ENCODE measurements at regions not wholly inside any gene's neighbourhood (a gene's known extent, or its start where the extent isn't known, plus 50 kb on each side); places are given as distances from the start of the nearest gene placed in this dataset.

- H3K4me2 ChIP-seq, result no peak overlapping the region
- Mint-ChIP-seq H3K4me3 (no peak overlapping the region), H3K36me3 (ENCODE audit: low read depth) (no peaks in the 10 kb centered on the region), H3K9me3 (no peaks in the 10 kb centered on the region), H3K27me3 (ENCODE audit: insufficient read depth, low read depth, poor library complexity) (no peaks in the 10 kb centered on the region), H3K27ac (no peak overlapping the region), H3K4me1 (no peaks in the 10 kb centered on the region; the same call in 1 of the 3 replicates)
- no peaks in the 10 kb centered on the region for H3K79me2 ChIP-seq (replicated peaks; ENCODE audit: insufficient read depth)
- TF ChIP-seq JUNB (IDR thresholded peaks at IDR 0.05; ENCODE audit: unreplicated experiment) (no peak), ETS1 (IDR thresholded peaks at IDR 0.05) (no peak), ZNF331 (CRISPR knock-in tag; IDR thresholded peaks at IDR 0.05; ENCODE audit: low read depth) (no peak), STAT1 (IDR thresholded peaks at IDR 0.05; ENCODE audit: unreplicated experiment) (no peak), NANOG (IDR thresholded peaks at IDR 0.05; ENCODE audit: borderline replicate concordance) (no peak), EZH2phosphoT487 (IDR thresholded peaks at IDR 0.05; ENCODE audit: unreplicated experiment) (no peak), CREB1 (CRISPR knock-in tag; IDR thresholded peaks at IDR 0.05; ENCODE audit: low read depth) (no peak)
- TF ChIP-seq, protein P1, sequence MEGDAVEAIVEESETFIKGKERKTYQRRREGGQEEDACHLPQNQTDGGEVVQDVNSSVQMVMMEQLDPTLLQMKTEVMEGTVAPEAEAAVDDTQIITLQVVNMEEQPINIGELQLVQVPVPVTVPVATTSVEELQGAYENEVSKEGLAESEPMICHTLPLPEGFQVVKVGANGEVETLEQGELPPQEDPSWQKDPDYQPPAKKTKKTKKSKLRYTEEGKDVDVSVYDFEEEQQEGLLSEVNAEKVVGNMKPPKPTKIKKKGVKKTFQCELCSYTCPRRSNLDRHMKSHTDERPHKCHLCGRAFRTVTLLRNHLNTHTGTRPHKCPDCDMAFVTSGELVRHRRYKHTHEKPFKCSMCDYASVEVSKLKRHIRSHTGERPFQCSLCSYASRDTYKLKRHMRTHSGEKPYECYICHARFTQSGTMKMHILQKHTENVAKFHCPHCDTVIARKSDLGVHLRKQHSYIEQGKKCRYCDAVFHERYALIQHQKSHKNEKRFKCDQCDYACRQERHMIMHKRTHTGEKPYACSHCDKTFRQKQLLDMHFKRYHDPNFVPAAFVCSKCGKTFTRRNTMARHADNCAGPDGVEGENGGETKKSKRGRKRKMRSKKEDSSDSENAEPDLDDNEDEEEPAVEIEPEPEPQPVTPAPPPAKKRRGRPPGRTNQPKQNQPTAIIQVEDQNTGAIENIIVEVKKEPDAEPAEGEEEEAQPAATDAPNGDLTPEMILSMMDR (conservative IDR thresholded peaks at IDR 0.05; ENCODE audit: low read depth in 2 of 2), result no peak
- TF ChIP-seq, protein P2, sequence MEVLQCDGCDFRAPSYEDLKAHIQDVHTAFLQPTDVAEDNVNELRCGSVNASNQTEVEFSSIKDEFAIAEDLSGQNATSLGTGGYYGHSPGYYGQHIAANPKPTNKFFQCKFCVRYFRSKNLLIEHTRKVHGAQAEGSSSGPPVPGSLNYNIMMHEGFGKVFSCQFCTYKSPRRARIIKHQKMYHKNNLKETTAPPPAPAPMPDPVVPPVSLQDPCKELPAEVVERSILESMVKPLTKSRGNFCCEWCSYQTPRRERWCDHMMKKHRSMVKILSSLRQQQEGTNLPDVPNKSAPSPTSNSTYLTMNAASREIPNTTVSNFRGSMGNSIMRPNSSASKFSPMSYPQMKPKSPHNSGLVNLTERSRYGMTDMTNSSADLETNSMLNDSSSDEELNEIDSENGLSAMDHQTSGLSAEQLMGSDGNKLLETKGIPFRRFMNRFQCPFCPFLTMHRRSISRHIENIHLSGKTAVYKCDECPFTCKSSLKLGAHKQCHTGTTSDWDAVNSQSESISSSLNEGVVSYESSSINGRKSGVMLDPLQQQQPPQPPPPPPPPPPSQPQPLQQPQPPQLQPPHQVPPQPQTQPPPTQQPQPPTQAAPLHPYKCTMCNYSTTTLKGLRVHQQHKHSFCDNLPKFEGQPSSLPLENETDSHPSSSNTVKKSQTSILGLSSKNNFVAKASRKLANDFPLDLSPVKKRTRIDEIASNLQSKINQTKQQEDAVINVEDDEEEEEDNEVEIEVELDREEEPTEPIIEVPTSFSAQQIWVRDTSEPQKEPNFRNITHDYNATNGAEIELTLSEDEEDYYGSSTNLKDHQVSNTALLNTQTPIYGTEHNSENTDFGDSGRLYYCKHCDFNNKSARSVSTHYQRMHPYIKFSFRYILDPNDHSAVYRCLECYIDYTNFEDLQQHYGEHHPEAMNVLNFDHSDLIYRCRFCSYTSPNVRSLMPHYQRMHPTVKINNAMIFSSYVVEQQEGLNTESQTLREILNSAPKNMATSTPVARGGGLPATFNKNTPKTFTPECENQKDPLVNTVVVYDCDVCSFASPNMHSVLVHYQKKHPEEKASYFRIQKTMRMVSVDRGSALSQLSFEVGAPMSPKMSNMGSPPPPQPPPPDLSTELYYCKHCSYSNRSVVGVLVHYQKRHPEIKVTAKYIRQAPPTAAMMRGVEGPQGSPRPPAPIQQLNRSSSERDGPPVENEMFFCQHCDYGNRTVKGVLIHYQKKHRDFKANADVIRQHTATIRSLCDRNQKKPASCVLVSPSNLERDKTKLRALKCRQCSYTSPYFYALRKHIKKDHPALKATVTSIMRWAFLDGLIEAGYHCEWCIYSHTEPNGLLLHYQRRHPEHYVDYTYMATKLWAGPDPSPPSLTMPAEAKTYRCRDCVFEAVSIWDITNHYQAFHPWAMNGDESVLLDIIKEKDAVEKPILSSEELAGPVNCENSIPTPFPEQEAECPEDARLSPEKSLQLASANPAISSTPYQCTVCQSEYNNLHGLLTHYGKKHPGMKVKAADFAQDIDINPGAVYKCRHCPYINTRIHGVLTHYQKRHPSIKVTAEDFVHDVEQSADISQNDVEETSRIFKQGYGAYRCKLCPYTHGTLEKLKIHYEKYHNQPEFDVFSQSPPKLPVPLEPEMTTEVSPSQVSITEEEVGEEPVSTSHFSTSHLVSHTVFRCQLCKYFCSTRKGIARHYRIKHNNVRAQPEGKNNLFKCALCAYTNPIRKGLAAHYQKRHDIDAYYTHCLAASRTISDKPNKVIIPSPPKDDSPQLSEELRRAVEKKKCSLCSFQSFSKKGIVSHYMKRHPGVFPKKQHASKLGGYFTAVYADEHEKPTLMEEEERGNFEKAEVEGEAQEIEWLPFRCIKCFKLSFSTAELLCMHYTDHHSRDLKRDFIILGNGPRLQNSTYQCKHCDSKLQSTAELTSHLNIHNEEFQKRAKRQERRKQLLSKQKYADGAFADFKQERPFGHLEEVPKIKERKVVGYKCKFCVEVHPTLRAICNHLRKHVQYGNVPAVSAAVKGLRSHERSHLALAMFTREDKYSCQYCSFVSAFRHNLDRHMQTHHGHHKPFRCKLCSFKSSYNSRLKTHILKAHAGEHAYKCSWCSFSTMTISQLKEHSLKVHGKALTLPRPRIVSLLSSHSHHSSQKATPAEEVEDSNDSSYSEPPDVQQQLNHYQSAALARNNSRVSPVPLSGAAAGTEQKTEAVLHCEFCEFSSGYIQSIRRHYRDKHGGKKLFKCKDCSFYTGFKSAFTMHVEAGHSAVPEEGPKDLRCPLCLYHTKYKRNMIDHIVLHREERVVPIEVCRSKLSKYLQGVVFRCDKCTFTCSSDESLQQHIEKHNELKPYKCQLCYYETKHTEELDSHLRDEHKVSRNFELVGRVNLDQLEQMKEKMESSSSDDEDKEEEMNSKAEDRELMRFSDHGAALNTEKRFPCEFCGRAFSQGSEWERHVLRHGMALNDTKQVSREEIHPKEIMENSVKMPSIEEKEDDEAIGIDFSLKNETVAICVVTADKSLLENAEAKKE (CRISPR knock-in tag; IDR thresholded peaks at IDR 0.05), result no peak
- TF ChIP-seq, protein P3, sequence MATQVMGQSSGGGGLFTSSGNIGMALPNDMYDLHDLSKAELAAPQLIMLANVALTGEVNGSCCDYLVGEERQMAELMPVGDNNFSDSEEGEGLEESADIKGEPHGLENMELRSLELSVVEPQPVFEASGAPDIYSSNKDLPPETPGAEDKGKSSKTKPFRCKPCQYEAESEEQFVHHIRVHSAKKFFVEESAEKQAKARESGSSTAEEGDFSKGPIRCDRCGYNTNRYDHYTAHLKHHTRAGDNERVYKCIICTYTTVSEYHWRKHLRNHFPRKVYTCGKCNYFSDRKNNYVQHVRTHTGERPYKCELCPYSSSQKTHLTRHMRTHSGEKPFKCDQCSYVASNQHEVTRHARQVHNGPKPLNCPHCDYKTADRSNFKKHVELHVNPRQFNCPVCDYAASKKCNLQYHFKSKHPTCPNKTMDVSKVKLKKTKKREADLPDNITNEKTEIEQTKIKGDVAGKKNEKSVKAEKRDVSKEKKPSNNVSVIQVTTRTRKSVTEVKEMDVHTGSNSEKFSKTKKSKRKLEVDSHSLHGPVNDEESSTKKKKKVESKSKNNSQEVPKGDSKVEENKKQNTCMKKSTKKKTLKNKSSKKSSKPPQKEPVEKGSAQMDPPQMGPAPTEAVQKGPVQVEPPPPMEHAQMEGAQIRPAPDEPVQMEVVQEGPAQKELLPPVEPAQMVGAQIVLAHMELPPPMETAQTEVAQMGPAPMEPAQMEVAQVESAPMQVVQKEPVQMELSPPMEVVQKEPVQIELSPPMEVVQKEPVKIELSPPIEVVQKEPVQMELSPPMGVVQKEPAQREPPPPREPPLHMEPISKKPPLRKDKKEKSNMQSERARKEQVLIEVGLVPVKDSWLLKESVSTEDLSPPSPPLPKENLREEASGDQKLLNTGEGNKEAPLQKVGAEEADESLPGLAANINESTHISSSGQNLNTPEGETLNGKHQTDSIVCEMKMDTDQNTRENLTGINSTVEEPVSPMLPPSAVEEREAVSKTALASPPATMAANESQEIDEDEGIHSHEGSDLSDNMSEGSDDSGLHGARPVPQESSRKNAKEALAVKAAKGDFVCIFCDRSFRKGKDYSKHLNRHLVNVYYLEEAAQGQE (IDR thresholded peaks at IDR 0.05; ENCODE audit: unreplicated experiment), result no peak
- no peak overlapping the region for H3K4me3 ChIP-seq
- H3F3A ChIP-seq (replicated peaks; ENCODE audit: low read depth), result no peaks in the 10 kb centered on the region
- no peaks in the 10 kb centered on the region for H3K36me3 ChIP-seq (ENCODE audit: insufficient read depth)
- DNase-seq (ENCODE audit: low spot score) (no peak), ATAC-seq (no peak)
- H4K20me1 ChIP-seq (replicated peaks; ENCODE audit: insufficient read depth), result no peaks in the 10 kb centered on the region
- no peak overlapping the region for H3K27ac ChIP-seq (ENCODE audit: low read depth)
- peaks cover 3% of the 10 kb centered on the region; the same call in 1 of the 2 replicates for H3K9me2 ChIP-seq (ENCODE audit: insufficient read depth)
- no peaks in the 10 kb centered on the region for H3K4me1 ChIP-seq (ENCODE audit: insufficient read depth)
- no peaks in the 10 kb centered on the region for H3K27me3 ChIP-seq (ENCODE audit: insufficient read depth)
- peak overlapping the region; percentile 52; the same call in 1 of the 2 replicates for H2AFZ ChIP-seq
These were observed 313.1 kb downstream of the DTWD2 start for GRCh38 chr5:118675247-118675646.

All from GM23338 (cell line).